ENCODE measurements at regions not wholly inside any gene's neighbourhood (a gene's known extent, or its start where the extent isn't known, plus 50 kb on each side); places are given as distances from the start of the nearest gene placed in this dataset.

- TF ChIP-seq POLR2A (IDR thresholded peaks at IDR 0.05), result no peak
- no peak for TF ChIP-seq CTCF (IDR thresholded peaks at IDR 0.05)
These were observed 529.0 kb upstream of the CDH5 start for GRCh38 chr16:65837464-65837863.
